Ovary (tissue), 3 donors: ENCODE measurements at regions not wholly inside any gene's neighbourhood (a gene's known extent, or its start where the extent isn't known, plus 50 kb on each side); places are given as distances from the start of the nearest gene placed in this dataset.

Experiments
- POLR2A ChIP-seq: fragments of 450-650 bp; IDR thresholded peaks from one replicate; pipeline ENCODE4 v1.6.1; 2017; ENCODE audit warnings: antibody characterized with exemption, mild to moderate bottlenecking, moderate library complexity
- TF ChIP-seq, protein P1 (sequence below), 3 donors: fragments of 450-650 bp in 2 of 3; fragments of 200-600 bp in 1 of 3; IDR thresholded peaks; one replicate each; pipeline versions ENCODE4 v1.5.1 to v1.8.0; 2016 to 2022; ENCODE audit warnings: antibody characterized with exemption in 3 of 3, mild to moderate bottlenecking in 1 of 3
- donor health status: DM: no; HTN: no; CAD: no.

DNA sequence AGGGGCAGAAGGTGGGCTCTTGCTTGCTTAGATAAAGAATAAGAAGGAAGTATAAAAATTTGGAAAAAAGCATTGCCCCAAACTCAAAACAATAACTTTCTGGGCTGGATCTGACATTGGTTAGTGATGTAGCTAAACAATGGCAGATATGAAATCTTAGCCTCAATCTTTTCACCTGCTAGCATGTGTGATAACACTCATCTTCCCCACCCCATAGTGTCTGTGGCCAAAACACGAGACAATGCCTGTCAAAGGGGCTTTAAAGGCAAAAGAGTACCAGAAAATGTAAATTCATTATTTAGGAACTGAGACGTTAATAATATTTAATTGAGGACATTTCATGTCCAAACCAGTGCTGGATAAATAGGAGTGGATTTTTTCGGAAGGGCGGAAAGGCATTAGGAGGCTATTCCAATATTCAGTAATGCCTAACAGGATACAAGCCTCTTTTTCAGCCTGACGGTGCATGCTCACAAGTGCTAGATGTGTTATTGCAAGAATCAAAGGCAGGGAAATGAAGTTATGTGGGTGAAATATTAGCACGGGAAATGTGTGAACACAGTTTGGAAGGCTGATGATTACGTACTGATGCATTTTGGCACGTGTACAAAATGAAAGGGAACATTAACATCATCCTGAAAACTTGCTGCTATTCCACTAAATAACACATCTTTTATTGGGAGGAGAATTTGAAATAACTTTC is 395.7 kb downstream of the GALR1 start:
- no peak for TF ChIP-seq POLR2A
- TF ChIP-seq, protein P1, sequence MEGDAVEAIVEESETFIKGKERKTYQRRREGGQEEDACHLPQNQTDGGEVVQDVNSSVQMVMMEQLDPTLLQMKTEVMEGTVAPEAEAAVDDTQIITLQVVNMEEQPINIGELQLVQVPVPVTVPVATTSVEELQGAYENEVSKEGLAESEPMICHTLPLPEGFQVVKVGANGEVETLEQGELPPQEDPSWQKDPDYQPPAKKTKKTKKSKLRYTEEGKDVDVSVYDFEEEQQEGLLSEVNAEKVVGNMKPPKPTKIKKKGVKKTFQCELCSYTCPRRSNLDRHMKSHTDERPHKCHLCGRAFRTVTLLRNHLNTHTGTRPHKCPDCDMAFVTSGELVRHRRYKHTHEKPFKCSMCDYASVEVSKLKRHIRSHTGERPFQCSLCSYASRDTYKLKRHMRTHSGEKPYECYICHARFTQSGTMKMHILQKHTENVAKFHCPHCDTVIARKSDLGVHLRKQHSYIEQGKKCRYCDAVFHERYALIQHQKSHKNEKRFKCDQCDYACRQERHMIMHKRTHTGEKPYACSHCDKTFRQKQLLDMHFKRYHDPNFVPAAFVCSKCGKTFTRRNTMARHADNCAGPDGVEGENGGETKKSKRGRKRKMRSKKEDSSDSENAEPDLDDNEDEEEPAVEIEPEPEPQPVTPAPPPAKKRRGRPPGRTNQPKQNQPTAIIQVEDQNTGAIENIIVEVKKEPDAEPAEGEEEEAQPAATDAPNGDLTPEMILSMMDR (IDR thresholded peaks at IDR 0.05): no peak
